ENCODE measurements at regions not wholly inside any gene's neighbourhood (a gene's known extent, or its start where the extent isn't known, plus 50 kb on each side); places are given as distances from the start of the nearest gene placed in this dataset.

DNA sequence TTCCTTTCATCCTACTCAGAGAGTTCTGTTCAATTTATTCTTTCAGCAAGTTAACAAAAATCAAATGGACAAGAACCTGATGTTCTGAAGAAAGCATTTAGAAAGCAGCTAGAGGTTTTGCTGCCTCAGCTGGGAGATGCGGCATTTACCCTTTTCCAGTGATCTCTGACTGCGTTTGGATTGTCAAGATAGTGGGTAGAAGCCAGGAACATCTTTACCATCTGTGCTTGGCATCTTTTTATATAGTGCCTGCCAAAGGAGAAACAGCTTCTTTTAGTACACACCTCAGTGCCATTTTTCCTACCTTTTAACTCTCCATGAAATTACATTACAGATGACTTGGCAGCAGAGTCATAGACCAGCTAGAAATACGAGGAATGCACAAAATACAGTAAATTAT is 680.8 kb downstream of the SLITRK1 start:
- DNase-seq = no peak

DNA sequence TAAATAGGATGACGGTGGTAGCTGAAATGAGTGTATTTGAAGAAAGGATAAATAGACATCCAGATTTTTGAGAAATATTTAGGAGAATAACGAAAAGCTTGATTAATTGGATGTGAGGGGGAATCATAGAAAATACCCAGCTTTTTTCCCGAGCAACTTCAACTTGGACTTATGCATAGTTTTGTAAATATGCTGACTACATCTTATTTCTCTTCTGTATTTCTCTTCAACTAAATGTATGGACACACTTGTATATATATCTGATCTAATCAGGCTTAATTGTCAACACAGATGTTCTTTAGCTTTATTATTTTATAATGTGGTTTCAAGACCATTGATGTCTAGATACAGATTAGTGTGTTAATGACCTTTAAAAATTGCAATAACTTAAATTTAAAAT is 685.0 kb downstream of the SLITRK1 start:
- no peak for DNase-seq

DNA sequence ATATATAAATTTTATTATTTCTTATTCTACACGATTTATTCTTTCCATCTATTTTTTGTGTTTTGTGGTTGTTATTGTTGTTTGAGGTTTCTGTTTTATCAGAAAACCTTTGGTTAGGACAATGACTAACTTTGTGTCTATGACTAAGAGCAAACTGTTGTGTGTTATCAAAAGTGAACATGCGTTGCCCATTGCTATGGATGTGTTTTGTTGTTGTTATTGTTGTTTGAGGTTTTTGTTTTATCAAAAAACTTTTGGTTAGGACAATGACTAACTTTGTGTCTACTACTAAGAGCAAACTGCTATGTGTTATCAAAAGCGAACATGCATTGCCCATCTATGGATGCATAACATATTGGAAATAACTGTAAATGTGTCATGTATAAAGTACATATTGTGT is 692.3 kb downstream of the SLITRK1 start:
- DNase-seq = no peak

DNA sequence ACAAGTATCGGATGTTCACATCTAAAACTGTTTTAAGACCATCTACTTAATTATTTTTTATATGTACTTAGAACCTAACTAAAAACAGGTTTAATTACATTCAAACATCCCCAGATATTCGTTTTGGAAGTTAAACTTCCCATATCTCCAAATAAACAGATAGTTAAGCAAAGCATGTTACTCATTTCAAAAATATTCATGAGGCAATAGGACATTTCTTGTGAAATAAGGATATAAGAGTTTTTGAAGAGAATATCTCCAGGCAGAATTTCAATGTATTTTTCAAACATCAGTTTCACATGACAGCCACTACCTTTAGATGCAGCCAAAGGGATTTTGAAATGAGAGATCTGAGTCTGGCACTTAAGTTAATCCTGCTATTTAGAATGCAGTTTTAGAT is 697.5 kb downstream of the SLITRK1 start:
- DNase-seq = no peak

DNA sequence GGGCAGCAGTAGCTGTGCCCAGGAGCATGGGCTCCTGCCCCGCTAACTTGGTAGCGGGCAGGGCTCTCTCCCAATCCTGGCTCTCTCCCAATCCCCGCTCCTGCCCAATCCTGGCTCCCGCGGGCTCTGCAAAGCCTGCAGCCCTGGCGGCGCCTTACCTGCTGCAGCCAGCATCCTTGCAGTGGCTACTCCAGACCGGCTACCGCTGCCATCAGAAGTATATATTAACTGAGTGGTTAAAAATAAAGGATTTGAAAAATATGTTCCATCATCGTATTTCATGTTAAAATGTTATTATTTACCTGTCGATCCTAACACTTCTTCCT is 698.2 kb downstream of the SLITRK1 start:
- DNase-seq = no peak

DNA sequence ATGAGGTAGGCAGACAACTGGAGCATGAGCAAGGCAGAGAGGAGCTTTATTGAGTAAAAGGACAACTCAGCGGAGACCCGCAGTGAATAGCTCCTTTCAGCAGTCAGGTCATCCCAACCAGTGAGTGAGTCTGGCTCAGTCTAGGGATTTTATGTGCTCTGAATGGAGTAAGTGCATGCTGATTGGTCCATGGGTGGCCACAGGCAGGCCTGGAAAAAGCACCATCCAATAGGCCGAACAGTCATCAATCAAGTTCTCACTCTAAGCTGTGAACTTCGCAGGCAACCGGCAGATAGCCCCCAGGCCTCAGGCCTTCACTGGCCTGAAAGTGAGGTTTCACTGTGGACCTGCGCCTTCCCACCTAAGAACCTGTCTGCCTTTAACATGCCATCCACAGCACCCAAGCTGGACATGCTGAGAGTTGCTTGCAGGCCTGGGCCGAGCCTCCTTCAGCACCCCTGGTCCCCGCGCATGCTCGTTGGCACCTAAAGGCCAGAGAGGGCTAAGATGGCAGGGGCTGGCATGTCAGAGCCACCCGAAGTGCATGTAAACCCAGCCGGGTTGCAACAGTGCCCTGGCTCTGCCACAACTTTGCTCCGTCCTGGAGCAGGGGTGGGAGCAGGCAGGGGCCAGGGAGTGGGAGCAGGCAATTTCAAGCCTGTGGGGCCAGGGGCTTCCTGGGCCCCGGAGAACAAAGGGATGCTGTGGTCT is 698.7 kb downstream of the SLITRK1 start:
- DNase-seq = no peak

DNA sequence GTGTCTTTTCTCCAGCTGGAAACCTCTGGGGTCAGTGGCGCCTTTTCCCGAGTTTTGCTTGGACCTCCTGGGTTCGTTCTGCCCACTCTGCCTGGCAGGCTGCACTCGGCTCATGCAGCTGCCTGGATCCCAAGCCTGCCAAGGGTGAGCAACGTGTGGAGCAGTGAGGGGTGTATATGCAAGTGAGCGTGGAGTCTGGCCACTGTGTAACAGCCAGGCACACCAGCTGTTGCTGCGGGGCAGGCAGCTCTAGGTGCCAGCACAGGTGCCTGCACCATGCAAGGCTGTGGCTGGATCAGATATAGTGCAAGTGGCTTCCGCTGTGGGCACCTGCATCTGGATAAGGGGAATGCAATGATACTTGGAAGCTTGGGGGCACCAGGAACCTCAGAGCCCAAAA is 699.4 kb downstream of the SLITRK1 start:
- DNase-seq = no peak

DNA sequence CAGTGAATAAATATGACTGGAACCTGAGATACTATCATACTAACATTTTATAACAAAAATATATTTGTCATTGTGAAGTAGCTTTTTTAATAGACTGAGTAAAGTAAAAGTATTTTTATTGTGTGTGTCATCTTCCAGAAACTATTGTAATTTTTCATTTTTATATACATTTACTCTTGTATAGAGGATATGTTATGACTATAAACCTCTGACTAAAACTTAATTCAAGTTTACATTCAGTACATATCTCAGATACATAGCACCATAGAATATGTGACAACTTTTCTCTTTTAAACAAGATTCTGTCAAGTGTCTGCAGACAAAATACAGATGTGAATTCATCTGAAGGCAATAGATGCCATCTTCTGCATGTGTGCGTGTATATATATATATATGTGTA is 704.3 kb downstream of the SLITRK1 start:
- no peak for DNase-seq

DNA sequence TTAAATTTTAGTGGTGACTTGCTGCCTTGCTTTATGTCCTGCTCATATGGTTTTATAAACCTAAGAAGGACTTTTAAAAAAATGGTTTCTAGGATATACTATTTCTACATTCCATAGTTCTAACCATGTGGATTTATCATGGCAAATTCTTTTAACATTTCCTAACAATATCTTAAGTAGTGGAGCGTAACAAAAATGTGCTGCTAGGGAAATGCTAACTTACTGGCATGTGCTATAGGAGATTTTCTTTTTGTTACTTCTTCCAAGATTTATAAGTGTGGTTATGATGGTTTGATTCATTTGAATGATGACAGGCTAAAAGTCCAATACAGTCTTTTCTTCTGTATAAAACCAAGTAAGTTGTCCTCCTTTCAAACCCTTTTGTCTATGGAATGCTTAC is 713.7 kb downstream of the SLITRK1 start:
- DNase-seq = no peak

DNA sequence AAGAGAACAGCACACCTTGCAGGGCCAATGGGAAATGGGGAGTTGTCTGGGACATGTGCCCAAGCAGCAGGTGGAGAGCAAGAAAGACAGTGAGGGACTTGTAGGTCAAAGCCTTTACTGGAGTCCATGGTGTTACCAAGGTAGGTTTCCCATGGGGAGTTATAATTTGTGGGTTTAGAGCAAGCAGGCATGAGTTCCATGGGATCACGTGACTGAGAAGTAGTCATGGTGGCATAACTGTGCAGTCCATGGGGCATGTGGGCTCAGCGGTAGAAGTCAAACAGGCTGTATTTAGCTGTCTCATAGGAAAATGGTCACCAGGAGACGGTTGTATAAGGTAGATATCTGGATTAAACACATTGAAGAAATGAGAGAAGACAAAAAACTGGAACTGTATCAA is 715.1 kb downstream of the SLITRK1 start:
- DNase-seq = no peak

DNA sequence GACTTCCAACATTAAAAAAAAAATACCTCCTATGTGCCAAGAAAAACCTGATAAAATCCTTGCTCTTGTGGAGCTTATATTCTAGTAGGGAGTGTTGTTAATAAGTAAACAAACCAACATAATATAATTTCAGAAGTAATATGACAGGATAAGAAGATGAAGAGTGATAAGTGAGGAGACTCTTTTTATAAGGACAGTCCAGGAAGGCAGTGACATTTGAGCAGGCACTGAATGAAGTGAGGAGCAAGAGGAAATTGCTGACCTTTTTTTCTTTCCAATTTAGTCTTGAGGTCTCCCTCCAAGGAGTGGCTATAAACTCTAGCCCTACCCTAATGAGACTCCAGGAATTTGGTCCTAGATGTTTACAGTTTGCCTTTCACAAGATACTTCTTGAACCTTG is 715.7 kb downstream of the SLITRK1 start:
- no peak for DNase-seq

DNA sequence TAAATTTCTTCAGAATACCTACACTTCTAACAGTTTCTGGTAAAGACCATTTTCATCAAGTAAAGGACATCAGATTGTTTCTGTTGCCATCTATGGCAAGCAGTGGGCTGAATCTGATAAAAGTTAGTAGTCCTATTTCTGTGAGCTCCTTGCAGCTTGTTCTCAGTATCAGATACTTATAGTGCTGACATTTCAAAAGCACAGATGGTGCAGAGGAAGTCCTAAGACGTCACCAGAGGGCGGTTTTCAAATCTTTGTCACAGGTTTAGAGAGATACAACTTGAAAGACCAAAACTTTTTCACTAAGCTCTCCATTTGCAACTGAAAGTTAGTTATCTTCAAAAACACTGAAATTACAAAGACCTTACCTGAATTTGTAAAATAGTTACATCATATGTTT is 719.8 kb downstream of the SLITRK1 start:
- no peak for DNase-seq

DNA sequence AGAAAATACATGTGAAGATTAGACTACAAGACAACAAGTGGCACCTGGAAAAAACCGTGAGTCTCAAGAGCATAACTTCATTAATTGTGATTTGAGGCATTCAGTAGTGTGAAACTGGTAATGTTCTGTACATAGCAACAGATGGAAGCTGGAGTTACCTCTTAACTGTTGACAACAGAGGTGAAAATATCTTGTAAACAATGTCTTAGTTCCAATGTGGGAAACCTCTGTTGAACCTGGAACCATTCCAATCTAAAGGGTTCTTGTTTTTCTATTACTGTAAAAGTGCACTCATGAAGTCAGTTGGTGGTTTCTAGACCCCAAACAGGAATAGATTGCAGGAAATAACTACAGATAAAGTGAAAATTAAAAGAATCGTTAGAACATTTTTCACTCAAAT is 728.4 kb downstream of the SLITRK1 start:
- DNase-seq = peak; percentile 79

DNA sequence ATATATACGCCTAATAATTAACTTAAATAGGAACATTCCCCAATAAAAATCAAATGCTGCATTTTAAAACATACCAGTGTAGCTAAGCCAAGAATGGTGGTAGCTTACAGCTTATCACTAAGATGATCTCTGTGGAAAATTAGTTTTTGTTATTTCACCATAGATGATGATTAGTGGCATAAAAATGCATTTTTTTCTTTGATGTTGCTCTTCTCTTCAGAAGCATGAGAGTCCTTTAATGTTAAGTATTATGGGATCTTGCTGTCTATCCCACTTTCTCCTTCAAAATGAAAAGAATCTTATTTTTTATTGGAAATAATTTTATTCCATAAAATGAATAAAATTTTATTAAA is 731.0 kb downstream of the SLITRK1 start:
- no peak for DNase-seq

DNA sequence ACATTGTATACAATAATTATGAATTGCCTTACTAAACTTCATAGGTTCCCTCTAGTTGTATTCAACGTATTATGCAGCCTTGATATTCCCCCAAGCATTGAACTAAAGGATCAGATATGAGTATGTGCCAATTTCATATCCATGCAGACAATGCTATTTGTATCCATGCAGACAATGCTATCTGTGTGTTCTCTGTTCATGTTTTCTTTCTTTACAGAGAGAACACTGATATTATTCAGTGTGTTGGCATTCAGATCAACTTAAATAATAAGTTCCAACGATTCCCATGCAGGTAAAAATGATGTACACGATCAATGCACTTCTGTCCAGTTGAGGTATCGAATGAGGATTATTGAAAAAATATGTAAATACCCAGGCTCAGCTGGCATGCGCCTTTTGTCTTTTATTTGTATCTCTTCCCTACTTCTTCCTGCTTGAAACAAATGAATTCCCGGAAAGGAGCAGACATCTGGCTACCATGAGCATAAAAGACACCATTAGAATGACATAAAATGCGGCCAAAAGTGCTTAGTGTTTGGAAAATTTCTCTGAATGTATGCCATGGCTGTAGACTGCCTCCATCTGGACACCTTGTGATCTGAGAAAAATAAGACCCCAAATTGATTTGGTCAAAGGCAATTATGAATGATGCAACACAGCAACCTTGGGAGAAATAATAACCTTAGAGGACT is 731.5 kb downstream of the SLITRK1 start:
- no peak for DNase-seq

DNA sequence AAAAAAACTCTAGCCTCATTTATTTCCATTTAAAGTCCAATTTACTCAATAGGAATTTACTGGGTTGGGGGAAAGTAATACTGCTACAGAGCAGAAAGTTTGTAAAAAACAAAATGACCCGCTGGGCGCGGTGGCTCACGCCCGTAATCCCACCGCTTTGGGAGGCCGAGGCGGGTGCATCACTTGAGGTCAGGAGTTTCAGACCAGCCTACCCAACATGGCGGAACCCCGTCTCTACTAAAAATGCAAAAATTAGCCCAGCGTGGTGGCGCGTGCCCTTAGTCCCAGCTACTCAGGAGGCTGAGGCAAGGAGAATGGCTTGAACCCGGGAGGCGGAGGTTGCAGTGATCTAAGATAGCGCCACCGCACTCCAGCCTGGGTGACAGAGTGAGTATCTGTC is 745.6 kb downstream of the SLITRK1 start:
- no peak for DNase-seq

DNA sequence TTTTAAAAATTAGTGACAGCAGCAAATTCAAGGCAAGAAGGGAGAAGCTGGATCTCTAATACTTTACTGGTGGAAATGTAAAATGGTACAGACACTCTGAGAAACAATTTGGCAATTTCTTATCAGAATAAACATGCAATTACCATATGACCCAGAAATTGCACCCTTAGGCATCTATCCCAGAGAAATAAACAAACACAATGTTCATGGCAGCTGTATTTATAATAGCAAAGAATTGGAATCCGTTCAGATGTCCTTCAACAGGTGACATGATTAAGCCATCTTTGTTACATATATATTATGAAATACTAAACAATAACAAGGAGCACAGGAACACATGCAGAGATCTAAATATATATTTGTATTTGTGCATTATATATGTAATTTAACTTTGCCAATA is 756.5 kb downstream of the SLITRK1 start:
- DNase-seq = no peak

DNA sequence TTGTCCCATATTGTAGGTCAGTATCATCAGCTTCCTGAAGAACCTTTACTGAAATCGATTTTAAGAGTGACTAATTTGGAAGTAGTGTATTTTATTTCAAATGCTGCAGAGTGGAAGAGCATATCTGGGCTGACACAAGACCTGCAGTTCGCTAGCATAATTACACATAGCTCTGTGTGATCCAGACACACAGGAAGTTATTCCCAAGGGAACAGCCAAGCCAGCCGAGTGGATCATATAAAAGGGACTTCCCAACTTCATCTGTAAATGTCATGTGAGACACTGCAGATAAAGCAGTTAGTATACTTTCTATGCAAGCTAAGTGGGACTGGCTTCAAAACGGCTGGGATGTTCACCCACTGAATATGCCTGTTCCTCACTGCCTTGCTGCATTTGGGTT is 760.4 kb downstream of the SLITRK1 start:
- DNase-seq = no peak

DNA sequence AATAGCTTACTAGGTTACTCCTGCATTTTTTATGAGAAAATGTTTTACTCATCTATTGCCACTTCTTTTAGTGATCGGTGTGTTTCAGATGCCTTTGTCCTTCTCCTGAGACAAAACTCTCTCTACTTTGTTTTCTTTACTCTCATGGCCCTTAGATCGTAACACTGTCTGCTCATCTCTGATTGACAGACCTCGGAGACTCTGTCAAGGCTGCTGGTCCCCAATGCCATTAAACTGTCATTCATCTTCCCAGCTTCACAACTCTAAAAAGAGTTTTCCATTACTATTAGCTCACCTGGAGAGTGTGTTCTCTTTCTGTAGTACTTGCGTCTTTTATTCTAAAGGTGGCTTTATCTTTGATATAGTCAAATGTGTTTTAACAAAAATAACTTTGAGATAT is 765.2 kb downstream of the SLITRK1 start:
- no peak for DNase-seq

DNA sequence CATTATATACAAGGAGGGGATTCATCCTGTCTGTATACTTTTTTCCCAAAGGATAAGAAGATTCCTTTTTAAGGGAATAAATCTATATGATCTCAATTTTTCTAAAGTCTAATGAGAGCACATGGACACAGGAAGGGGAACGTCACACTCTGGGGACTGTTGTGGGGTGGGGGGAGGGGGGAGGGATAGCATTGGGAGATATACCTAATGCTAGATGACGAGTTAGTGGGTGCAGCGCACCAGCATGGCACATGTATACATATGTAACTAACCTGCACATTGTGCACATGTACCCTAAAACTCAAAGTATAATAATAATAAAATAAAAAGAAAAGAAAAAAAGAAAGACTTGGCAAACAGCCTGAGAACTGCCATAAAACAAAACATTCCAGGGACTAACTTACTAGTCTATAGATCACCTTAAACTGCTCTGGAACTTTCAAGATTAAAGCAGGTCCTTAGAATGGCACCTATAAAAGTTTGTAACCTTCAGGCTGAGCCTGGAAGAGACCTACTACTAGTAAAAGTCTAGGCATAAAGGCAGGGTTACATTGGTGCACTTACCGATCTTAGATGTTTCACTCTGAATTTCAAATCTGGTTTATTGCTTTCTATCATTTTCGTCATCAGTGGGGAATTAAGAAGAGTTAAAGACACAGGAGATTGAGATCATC is 780.6 kb downstream of the SLITRK1 start:
- DNase-seq = peak; percentile 15

DNA sequence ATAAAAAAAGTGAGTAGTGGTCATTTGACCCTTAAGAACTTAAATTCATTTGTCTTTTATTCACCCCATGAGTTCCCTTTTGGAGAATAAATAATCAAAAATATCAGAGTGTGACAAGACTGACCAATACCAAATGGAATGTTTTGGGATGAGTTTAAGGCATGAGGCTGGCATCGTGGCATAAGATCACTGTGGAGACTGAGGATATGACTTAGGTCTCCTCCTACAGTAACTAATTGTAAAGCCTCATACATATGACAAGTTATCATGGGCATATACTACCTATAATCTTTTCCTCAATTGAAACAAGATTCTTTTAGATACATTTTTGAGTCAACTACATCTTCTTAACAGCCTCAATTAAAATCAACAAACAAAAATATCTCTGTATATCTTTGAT is 782.0 kb downstream of the SLITRK1 start:
- no peak for DNase-seq

DNA sequence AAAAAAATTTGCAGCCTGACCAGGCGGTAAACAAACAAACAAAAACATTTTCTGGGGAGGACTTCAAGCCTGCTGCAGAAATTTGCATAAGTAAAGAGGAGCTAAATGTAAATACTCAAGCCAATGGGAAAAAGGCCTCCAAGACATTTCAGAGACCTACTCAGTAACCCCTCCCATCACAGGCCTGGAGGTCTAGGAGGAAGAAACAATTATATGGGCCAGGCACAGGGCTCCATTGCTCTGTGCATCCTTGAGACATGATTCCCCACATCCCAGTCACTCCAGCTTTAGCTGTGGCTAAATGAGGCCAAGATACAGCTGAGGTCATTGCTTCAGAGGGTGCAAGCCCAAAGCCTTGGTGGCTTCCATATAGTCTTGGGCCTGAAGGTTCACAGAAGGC is 793.4 kb downstream of the SLITRK1 start:
- DNase-seq = no peak

DNA sequence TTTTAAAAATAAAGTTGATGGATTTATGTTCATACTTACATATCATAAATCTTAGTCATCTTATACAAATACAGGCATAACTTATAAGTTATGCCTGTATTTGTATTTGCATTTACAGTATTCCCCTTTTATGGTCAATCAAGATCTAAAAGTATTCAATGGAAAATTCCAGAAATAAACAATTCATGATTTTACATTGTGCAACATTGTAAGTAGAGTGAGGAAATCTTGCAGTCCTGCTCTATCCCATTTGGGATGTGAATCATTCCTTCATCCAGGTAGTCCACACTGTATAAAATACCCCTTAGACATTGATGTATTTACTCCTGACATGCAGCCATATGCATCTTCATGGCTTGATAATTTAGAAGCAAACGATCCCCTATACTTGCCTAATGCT is 795.3 kb downstream of the SLITRK1 start:
- no peak for DNase-seq

DNA sequence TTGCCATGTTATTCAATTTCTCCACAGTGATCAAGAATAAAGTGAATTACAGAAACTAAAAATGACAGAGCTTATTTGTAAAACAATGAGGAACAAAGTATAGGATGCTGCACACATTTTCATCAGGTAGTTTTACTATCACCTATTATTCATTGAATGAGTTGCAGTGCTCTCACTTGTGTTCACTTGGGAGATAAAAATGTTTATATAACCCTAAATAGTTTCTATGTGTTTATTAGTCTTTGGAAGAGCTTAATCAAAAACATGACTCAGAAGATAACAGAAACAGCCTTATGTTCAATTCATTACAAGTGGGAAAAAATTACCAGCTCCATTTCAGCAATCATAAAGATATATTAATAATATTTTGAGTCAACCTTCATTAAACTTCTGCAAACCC is 796.2 kb downstream of the SLITRK1 start:
- DNase-seq = no peak
